Ramos (cell line): ENCODE measurements at regions not wholly inside any gene's neighbourhood (a gene's known extent, or its start where the extent isn't known, plus 50 kb on each side); places are given as distances from the start of the nearest gene placed in this dataset.

Source experiments
- in situ Hi-C: fragments of 300-500 bp; cut with MboI; formaldehyde crosslinking; loops from one replicate; pipeline ENCODE4 v1.14.3; 2022; ENCODE audit warnings: low sequenced_read_pairs; ENCODE audit not compliant: unreplicated experiment

DNA sequence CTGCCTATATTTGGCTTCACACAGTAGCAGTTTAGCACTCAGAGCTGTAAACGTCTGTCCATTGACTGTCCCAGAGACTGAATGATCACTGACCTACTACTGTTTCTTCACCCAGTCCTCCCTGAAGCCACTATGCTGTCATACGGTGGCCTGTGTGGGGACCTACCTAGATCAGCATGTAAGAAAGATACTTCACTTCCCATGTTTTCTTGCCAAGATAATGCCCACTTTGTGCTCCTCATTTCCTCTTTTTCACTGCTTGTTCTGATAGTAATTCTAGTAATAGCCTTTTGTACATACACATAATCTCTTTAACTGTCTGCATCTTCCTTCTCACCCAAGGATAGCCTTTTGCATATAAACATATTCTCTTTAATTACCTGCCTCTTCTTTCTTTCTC is 109.9 kb upstream of the TIAM2 start:
- in situ Hi-C loops = no loop called here

DNA sequence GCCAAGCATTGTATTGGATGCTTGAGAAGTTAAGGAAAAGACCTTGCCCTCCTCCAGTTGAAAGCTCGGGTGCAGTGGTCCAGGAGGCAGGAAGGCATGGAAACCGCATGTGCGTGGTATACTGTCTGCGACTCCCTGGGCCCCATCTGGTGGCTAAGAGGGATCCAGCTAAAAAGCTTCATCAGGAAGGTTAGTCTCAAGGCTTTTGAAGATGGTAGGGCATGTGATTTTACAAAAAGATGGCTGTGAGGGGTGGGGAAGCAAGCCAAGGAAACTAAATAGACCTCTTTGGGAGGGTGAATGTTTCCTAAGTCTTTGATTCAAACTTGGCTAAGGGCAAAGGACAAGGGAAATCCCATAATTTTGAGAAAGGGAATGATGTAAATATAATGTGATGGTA is 109.1 kb upstream of the TIAM2 start:
- in situ Hi-C loops = no loop called here

DNA sequence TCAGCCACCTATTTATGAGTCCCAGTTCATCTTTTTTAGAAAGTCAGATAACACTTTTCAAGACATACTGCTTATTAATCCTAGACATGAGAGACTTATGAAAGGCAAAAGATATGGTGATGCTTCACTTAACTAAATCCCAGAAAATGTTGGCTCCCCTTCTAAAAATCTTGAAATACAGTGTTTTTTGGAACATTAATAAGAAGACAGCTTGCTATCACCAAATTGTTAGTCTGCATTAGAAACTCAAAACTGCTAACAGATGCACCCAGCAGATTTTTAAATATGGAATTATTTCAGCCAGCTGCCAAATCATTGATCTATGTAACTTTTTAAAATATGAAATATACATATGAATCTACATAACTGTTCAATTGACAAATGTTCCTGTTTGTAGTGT is 108.6 kb upstream of the TIAM2 start:
- in situ Hi-C loops = no loop called here

DNA sequence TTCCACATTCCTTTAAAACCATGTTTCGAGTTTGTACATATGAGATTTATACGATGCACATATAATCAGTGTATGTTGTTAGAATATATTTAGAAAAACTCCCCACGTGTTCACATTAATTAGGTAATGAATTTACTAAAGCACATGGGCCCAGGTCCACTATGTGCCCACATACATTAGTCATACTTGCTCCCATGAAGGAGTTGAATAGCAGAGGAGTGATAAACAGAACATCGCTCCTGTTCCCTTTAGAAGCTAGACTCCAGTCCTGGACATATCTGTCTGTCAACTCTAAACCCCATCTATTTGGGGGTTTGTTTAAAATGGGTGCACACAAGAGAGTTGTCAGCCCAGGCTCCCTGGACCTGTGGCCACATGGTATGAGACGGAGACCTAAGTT is 108.1 kb upstream of the TIAM2 start:
- in situ Hi-C loops = no loop called here

- in situ Hi-C loops = no loop called here
Measured at GRCh38 chr6:154888421-154889295, 106.5 kb upstream of the TIAM2 start.

DNA sequence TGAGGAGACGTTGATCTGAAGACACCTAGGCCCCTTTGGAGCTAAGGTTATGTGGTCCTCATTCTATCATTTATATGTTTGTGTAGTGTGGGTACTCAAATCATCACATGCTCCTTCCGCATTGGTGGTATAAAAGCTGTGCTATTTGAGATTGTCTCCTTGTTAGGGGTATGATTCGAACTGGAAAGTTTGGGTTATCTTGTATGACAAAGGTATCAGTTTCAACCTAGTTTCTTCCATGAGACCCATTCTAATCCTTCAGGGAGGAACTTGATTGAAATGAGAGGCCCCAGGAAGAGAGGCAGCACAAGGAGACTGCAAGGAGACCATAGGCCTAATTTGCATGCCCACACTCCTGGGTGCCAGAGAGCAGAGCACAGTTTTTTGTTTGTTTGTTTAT is 104.2 kb upstream of the TIAM2 start:
- in situ Hi-C loops = no loop called here

GRCh38 chr6:154891901-154892300 is 103.2 kb upstream of the TIAM2 start:
- in situ Hi-C loops = no loop called here

- in situ Hi-C loops = no loop called here
Measured at GRCh38 chr6:154893917-154894316, 101.2 kb upstream of the TIAM2 start.

GRCh38 chr6:154894902-154895301 is 100.2 kb upstream of the TIAM2 start:
- in situ Hi-C loops = no loop called here

- in situ Hi-C loops = no loop called here
Measured at GRCh38 chr6:154895841-154896240, 99.3 kb upstream of the TIAM2 start.

GRCh38 chr6:154898821-154899220 is 96.3 kb upstream of the TIAM2 start:
- in situ Hi-C loops = no loop called here

DNA sequence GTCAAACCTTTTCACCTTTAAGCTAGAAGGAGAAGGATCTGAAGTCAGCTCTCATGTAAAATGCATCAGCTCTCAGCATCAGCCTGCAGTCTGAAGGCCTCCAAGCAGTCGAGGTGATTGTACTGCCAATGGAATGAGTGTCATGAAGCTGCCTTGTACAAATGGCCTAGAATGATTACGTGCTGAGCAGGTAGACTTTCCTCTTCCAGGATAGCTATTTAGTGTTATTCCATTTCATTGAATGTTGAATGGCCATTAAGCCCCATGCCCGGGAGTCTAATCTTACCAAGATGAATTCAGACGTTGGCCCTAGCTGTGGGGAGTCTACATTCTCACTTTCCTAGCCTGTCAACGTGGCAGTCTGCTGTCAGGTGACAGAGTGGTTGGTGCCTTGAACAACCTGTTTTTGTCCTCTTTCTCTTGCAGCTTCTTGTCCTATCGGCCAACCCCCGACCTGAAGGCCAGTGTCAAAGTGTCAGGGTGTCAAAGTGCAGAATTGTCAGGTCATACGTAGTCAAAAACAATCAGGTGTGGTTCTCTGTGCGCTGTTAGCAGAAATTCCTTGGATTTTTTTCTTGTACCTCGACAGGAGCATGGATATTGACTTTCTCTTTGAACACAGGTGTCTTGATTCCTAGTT is 95.2 kb upstream of the TIAM2 start:
- in situ Hi-C loops = no loop called here

DNA sequence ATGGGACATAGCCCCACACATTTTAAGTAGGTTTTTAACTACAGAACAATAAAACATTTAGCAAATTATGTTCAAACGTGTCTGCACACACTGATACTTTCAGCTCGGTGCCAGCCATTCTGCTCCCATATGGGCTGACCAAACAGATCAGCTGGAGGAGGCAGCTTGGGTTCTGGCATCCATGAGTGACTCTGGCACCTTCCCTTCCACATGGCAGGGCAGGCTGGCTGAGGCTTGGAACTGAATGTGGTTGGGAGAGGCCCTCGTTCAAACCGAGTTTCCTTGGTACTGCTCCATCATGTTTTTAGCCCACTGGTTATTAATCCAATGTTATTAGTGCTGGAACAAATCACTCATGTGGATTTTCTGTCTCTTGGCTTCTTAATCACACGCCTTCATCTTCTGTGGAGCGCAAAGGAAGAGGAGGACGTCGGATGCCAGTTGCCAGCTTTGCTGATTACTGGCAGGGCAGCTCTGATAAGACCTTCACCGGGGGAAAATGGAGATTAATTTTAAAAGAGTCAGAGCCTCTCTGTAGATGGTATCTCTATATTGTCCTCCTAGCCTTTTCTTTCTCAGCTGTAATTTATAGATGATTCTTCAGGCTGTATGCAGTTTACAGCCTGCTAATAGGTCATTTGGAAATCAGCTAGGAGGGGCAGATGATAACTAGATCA is 93.1 kb upstream of the TIAM2 start:
- in situ Hi-C loops = no loop called here

GRCh38 chr6:154907291-154907690 is 87.8 kb upstream of the TIAM2 start:
- in situ Hi-C loops = no loop called here

DNA sequence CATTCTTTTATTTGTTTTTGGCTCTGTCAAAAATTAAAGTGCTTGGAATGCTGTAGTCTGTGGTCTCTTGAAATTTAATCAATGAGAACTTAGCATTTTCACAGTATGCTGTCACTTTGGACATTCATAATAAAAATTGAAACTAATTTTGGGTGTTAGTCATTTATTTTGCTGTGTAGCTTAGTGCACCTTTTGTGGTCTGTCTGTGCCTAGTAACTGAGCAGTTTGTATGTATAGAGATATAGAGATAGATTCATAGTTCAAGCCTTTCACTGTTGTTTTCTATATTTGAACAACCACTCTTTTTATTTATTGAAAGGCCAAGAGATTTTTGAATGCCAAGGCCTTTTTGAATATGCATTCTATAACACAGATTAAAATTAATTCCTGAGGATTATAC is 86.4 kb upstream of the TIAM2 start:
- in situ Hi-C loops = no loop called here

DNA sequence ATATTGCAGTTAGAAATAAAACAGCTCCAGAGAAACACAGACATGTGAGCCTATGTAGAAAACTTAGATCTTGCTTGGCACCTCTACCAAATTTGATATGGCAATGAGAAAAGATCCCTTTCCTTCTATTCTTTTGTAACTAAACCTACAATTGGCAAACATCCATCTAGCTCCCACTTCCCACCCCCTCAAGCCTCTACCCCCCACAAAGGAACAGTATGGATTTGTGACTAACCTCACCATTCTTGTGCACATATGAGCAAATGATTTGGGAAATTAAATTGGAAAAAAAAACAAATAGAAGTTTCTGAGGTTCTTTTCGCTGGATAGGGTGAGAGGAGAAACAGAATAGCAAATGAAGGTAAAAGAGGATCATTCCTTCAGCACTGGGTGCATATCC is 85.8 kb upstream of the TIAM2 start:
- in situ Hi-C loops = no loop called here

DNA sequence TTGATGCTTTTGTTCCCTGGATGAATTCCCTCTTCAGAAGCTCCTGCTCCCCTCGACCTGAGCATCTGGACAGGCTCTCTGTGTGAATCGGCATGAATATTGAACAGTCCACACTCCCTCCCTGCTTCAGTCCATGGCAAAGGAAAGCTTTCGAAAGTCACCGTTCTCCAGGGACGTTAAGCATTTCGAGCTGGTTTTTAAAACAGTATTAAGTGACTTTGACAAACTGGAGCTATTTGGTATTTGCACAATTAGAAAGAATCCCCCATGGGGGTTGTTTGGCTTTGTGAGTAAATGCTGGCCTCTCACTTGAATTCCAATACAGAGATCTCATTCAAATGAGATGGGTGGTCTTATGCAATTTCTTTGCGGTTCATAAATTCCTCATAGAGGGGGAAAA is 85.3 kb upstream of the TIAM2 start:
- in situ Hi-C loops = no loop called here

- in situ Hi-C loops = no loop called here
Measured at GRCh38 chr6:154914288-154914687, 80.8 kb upstream of the TIAM2 start.

DNA sequence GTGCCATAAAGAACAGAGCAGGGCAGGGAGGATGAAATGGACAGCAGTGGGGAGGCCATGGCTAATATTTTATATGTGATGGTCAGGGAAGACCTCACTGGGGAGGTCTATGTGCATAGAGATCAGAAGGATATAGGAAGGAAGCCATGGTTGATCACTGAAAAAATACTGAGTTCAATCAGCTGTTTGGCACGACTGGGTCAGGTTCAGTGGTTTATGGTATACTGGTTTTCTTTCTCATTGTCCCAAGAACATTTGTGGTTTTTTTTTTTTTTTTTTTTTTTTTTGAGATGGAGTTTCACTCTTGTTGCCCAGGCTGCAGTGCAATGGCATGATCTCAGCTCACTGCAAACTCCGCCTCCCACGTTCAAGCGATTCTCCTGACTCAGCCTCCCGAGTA is 78.3 kb upstream of the TIAM2 start:
- in situ Hi-C loops = no loop called here

- in situ Hi-C loops = no loop called here
Measured at GRCh38 chr6:154917941-154918340, 77.2 kb upstream of the TIAM2 start.

- in situ Hi-C loops = loop anchor here (10.0 kb wide), 1 partner anchor 245 kb away; no protein-coding TSS in a partner anchor
Measured at GRCh38 chr6:154919806-154920205, 75.3 kb upstream of the TIAM2 start.
